Epidermal melanocyte (primary cell): ENCODE measurements at regions not wholly inside any gene's neighbourhood (a gene's known extent, or its start where the extent isn't known, plus 50 kb on each side); places are given as distances from the start of the nearest gene placed in this dataset.

Experiments used
- DNase-seq: peaks from one replicate; pipeline ENCODE4 v3.0.0; 2011; ENCODE audit warnings: low spot score; ENCODE audit not compliant: insufficient read length

GRCh38 chr15:97146929-97147870 lies 813.3 kb upstream of the ARRDC4 start:
- no peak for DNase-seq

DNA sequence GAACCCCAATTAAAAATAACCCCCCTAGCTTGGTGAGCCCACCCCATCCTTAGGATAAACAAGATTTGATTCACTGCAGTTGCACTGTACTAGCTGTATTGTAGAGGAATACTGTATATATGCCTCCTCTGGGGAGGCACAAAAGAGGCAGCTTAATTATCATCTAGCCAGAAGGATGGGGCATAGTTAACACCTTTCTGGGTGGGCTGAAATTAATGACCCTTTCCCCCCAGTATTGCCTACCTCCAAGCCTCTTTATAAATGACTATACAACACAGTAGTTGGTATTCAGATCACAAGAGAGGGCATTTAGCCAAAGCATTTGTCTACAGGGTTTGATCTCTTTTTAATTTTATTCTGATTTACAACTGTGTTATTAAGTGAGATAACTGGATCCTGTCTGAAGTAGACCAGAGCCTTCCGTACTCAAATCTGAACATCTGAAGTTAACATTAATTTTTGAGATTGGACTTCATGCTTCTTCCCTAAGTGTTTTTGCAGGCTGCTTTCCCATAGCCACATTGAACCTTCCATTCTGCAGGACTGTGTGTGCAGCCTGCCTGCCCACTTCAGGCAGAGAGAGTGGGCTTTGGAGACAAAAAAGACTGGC lies 807.0 kb upstream of the ARRDC4 start:
- no peak for DNase-seq

- DNase-seq, result no peak
Observed at GRCh38 chr15:97156739-97157265, 803.7 kb upstream of the ARRDC4 start.

DNA sequence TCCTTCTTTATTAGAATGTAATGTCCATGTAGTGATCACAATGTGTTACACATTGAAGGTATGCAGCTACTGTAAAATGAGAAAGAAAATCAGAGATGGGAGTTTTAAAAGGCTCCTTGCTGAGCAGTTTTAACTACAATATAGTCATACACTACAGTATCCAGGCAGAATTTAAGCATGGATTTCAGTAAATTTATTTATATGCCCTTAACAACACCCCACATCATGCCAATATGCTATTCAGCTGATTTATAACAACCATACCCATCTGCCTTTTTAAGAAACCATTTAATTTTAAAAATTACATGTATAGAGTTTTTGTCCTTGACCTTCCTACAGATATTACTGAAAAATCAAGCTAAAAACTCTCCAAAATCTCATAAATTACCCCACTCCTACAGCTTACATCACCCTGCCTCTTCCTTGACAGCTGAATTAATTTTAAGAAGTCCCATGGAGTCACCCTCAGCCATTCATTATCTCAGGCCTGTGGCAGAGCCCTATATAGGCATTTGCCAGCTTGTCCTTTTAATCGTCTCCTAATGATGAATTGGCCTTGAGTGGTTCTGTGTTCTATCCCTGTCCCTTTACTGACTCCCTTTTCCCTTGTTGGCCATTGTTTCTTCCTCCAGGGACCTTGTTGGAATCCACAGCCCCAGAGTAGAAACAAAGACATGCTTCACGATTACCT lies 797.6 kb upstream of the ARRDC4 start:
- no peak for DNase-seq

DNA sequence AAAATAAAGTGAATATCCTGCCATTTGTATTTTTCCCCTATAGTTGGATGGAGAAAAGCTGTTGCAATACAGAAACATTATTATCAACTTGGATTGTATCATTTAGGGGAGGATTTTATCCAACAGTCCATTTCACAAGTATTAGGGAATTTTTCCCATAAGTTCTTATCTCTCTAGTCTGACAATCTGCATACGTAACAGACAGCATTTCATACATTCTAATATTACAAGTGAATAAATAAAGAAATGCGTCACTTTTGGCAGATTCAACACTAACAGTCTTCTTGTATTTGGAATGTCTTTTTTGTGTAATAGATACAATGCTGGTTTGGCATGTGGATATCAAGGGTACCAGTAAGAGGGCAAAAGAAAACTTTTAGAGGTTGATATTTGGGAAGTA lies 795.3 kb upstream of the ARRDC4 start:
- DNase-seq, result no peak

DNA sequence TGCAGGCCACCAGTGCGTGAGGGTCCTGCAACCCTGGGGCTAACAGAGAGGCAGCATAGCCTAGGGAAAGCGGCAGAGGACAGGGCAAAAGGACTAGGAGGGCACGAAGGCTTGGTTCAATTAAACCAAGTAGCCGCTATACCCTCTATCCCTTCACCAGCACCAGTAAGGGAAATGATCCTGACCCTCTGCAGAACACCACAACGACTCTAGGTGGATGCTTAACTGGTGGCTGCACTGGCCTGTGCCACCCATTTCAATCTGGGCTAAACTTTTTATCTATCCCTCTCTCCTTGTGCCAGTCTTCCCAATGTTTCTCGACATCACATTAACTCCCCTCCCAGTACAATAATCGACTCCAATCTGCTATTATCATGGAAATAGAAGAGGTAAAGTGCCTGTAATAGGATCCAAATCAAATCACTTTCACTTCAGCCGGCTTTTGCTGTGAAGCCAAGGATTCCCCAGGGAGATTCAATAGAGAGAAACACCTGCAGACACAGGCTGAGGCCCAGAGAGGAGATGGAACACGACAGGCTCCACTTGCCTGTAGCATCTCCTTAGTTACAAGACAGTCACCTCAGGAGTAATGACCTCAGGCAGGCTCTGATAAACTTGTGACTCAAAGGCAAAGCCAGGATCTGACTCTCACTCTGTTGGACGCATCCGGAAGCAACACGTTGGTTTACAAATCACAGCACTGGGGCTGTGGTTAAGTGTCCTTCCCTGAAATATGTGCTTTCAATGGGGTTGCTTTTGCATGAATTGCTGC lies 791.6 kb upstream of the ARRDC4 start:
- no peak for DNase-seq

GRCh38 chr15:97171556-97171955 lies 788.9 kb upstream of the ARRDC4 start:
- no peak for DNase-seq

- DNase-seq, result no peak
Observed at GRCh38 chr15:97174886-97175540, 785.5 kb upstream of the ARRDC4 start.

DNA sequence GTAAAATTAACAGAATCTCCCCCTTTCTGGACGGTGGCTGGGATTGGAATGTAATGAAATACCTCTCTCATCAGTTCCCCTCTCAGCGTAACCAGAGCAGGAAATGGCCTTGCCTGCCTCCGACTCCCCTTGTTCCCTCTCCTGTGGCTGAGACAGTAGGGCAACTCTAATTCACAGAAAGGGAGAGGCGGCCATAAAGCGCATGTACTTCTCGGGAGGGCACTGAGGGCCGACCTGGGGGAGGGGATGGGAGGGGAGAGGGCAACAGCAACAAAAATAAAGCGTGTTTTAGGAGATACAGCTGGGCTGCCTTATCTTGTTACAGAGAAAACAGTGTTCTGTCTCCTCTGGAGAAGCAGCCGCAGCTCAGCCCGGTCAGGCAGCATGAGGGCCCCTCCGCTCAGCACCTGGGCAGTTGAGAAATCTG lies 783.3 kb upstream of the ARRDC4 start:
- DNase-seq, result no peak

DNA sequence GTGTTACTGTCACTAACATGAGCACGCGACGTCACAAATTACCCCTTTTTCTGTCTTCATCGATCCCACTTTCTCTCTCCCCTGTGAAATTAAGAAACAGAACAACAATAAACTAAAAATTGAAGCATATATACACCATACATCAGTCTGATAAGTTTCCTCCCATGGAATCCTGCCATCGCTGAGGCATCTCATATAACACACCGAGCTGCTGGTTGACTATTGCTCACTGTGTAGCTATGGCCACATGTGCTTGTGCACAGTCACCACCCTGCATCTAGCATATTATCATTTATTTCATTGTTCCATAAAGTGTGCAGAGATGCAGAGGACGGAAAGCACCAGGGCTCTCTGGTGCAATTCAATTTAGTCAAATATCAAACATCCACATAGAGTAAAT lies 777.9 kb upstream of the ARRDC4 start:
- no peak for DNase-seq

- DNase-seq, result no peak
Observed at GRCh38 chr15:97189162-97189780, 771.2 kb upstream of the ARRDC4 start.

- no peak for DNase-seq
Observed at GRCh38 chr15:97194750-97195149, 765.8 kb upstream of the ARRDC4 start.

GRCh38 chr15:97196048-97197014 lies 764.2 kb upstream of the ARRDC4 start:
- DNase-seq, result no peak

GRCh38 chr15:97199393-97200051 lies 761.0 kb upstream of the ARRDC4 start:
- DNase-seq, result no peak

GRCh38 chr15:97200161-97200560 lies 760.3 kb upstream of the ARRDC4 start:
- no peak for DNase-seq

GRCh38 chr15:97210277-97210676 lies 750.2 kb upstream of the ARRDC4 start:
- DNase-seq, result no peak

DNA sequence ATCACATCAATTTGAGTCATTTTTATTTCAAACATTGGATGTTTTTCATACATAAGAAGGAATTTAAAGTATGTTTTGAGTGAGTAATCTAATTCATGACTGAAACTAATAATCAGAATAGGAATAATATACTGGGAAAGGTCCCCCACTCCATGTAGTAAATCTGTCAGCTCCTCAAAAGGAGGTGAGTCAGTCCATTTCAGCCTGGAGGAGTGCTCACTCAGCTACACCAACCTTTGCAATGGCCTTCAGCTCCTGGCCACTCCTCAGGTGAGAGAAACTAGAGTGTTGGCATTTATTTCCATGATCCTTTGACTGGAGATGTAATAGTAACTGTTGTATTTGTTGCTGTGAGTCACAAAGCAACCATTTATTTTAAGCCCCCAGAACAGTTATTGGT lies 744.9 kb upstream of the ARRDC4 start:
- no peak for DNase-seq

DNA sequence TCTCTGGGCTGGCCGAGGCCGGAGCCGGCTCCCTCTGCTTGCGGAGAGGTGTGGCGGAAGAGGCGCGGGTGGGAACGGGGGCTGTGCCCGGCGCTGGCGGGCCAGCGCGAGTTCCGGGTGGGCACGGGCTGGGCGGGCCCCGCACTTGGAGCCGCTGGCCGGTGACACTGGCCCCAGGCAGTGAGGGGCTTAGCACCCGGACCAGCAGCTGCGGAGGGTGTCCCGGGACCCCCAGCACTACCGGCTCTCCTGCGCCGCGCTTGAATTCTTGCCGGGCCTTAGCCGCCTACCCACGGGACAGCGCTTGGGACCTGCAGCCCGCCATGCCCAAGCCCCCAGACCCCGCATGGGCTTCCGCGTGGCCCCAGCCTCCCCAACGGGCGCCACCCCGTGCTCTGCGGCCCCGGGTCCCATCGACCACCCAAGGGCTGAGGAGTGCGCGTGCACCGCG lies 736.3 kb upstream of the ARRDC4 start:
- DNase-seq, result no peak
